IMR-90 (cell line): ENCODE measurements at regions not wholly inside any gene's neighbourhood (a gene's known extent, or its start where the extent isn't known, plus 50 kb on each side); places are given as distances from the start of the nearest gene placed in this dataset.

ENCODE experiments used
- ATAC-seq: fragments of 200-7000 bp; cut with Tn5 transposase; 2 replicates; pipeline ENCODE4 v1.9.1; 2020; ENCODE audit warnings: low read depth, mild to moderate bottlenecking, moderate library complexity
- BruUV-seq: library from RNA; stranded (reverse); fragments of 400-500 nt; replicated peaks from 2 replicates; lab custom pipeline; 2021; lab: Mats Ljungman, UMichigan
- CTCF ChIA-PET: fragments of 300-600 bp; formaldehyde crosslinking; extraction: SDS; loops from one replicate; lab custom pipeline; 2021; ENCODE audit warnings: antibody characterized with exemption; lab: Yijun Ruan, JAX
- POLR2A ChIA-PET: fragments of 300-600 bp; sonication (Branson Sonifier 250); formaldehyde crosslinking; loops from one replicate; lab custom pipeline; 2022; ENCODE audit warnings: antibody characterized with exemption; ENCODE audit not compliant: unreplicated experiment; lab: Charles Lee
- DNase-seq: peaks from one replicate; pipeline ENCODE4 v3.0.0; 2013
- H2AFZ ChIP-seq: replicated peaks from 2 replicates; pipeline ENCODE3; 2013; ENCODE audit warnings: low read length, mild to moderate bottlenecking; ENCODE audit not compliant: poor library complexity
- H2AK5ac ChIP-seq: 2 replicates; pipeline ENCODE4 v1.6.1; 2013; ENCODE audit warnings: low read depth, low read length, inconsistent platforms
- H2AK9ac ChIP-seq: replicated peaks from 2 replicates; pipeline ENCODE3; 2013; ENCODE audit warnings: mild to moderate bottlenecking, low read depth, low read length, moderate library complexity; ENCODE audit not compliant: poor library complexity
- H2BK120ac ChIP-seq: 2 replicates; pipeline ENCODE4 v1.6.1; 2013; ENCODE audit warnings: low read depth, low read length, inconsistent platforms
- H2BK15ac ChIP-seq: 3 replicates; pipeline ENCODE4 v1.6.1; 2013; ENCODE audit warnings: low read depth, low read length, inconsistent platforms
- H2BK20ac ChIP-seq: 2 replicates; pipeline ENCODE4 v1.6.1; 2013; ENCODE audit warnings: low read depth, mild to moderate bottlenecking, inconsistent platforms, low read length, moderate library complexity
- H2BK5ac ChIP-seq: 2 replicates; pipeline ENCODE4 v1.6.1; 2013; ENCODE audit warnings: mild to moderate bottlenecking, low read depth, low read length, inconsistent platforms; ENCODE audit not compliant: poor library complexity, severe bottlenecking
- H3K14ac ChIP-seq: replicated peaks from 2 replicates; pipeline ENCODE4 v1.6.1; 2013; ENCODE audit warnings: low read depth, low read length, inconsistent platforms
- H3K18ac ChIP-seq: 2 replicates; pipeline ENCODE4 v1.6.1; 2013; ENCODE audit warnings: low read depth, low read length, control low read depth
- H3K23ac ChIP-seq: 2 replicates; pipeline ENCODE4 v1.6.1; 2013; ENCODE audit warnings: low read depth, low read length, inconsistent platforms
- H3K27ac ChIP-seq: 2 replicates; pipeline ENCODE4 v1.5.1; 2013; ENCODE audit warnings: mild to moderate bottlenecking, control low read depth, low read length; ENCODE audit not compliant: insufficient read depth
- H3K27me3 ChIP-seq: 2 replicates; pipeline ENCODE4 v1.6.1; 2013; ENCODE audit warnings: low read length; ENCODE audit not compliant: control insufficient read depth, insufficient read depth
- H3K36me3 ChIP-seq: 2 replicates; pipeline ENCODE4 v1.6.1; 2013; ENCODE audit warnings: low read length, mixed read lengths; ENCODE audit not compliant: control insufficient read depth, insufficient read depth
- H3K4ac ChIP-seq: 2 replicates; pipeline ENCODE4 v1.6.1; 2013; ENCODE audit warnings: low read depth, low read length, inconsistent platforms
- H3K4me1 ChIP-seq: 2 replicates; pipeline ENCODE4 v1.6.1; 2013; ENCODE audit warnings: low read length, mixed read lengths; ENCODE audit not compliant: control insufficient read depth, insufficient read depth
- H3K4me2 ChIP-seq: 2 replicates; pipeline ENCODE4 v1.6.1; 2013; ENCODE audit warnings: low read depth, mild to moderate bottlenecking, control low read depth, low read length, moderate library complexity
- H3K4me3 ChIP-seq: 2 replicates; pipeline ENCODE4 v1.5.1; 2013; ENCODE audit warnings: low read depth, mild to moderate bottlenecking, control low read depth, low read length, moderate library complexity; ENCODE audit not compliant: insufficient read depth
- H3K56ac ChIP-seq: 2 replicates; pipeline ENCODE4 v1.6.1; 2013; ENCODE audit warnings: low read length, inconsistent platforms; ENCODE audit not compliant: insufficient read depth; ENCODE audit errors: extremely low read depth
- H3K79me1 ChIP-seq, 2 experiments: 2 replicates each; pipeline ENCODE4 v1.6.1; 2013; ENCODE audit warnings: low read length in 2 of 2, inconsistent platforms in 1 of 2, low read depth in 1 of 2
- H3K9ac ChIP-seq: 2 replicates; pipeline ENCODE4 v1.6.1; 2013; ENCODE audit warnings: low read depth, low read length, control low read depth
- H3K9me1 ChIP-seq: 2 replicates; pipeline ENCODE4 v1.6.1; 2013; ENCODE audit warnings: low read length, inconsistent platforms; ENCODE audit not compliant: insufficient read depth
- H3K9me3 ChIP-seq: 2 replicates; pipeline ENCODE4 v1.6.1; 2013; ENCODE audit warnings: low read length; ENCODE audit not compliant: control insufficient read depth, insufficient read depth
- H4K20me1 ChIP-seq: 2 replicates; pipeline ENCODE4 v1.6.1; 2013; ENCODE audit warnings: low read length, inconsistent platforms; ENCODE audit not compliant: insufficient read depth
- H4K5ac ChIP-seq: 2 replicates; pipeline ENCODE4 v1.6.1; 2013; ENCODE audit warnings: mild to moderate bottlenecking, low read depth, low read length, control low read depth
- H4K8ac ChIP-seq, 2 experiments: 2 replicates each; pipeline ENCODE4 v1.6.1; 2013; ENCODE audit warnings: low read depth in 2 of 2, low read length in 2 of 2, control low read depth in 1 of 2, inconsistent platforms in 1 of 2
- H4K91ac ChIP-seq: 2 replicates; pipeline ENCODE4 v1.6.1; 2013; ENCODE audit warnings: low read depth, low read length, inconsistent platforms; ENCODE audit not compliant: insufficient read depth
- BHLHE40 ChIP-seq: fragments of 150-350 bp; IDR thresholded peaks from 2 replicates; pipeline ENCODE4 v1.6.1; 2016; ENCODE audit warnings: mild to moderate bottlenecking, low read depth, low read length
- CEBPB ChIP-seq: IDR thresholded peaks from 2 replicates; pipeline ENCODE4 v1.6.1; 2012; ENCODE audit warnings: low read depth, low read length, improper control_type of control experiment
- FOS ChIP-seq: fragments of 150-350 bp; IDR thresholded peaks from 2 replicates; pipeline ENCODE4 v1.6.1; 2016; ENCODE audit warnings: low read depth, low read length
- MAFK ChIP-seq: IDR thresholded peaks from 2 replicates; pipeline ENCODE4 v1.6.1; 2012; ENCODE audit warnings: low read depth, low read length, improper control_type of control experiment
- MAZ ChIP-seq: IDR thresholded peaks from 2 replicates; pipeline ENCODE4 v1.6.1; 2012; ENCODE audit warnings: low read depth, mild to moderate bottlenecking, low read length, improper control_type of control experiment, moderate library complexity, borderline replicate concordance
- MXI1 ChIP-seq: IDR thresholded peaks from 2 replicates; pipeline ENCODE4 v1.6.1; 2012; ENCODE audit warnings: low read depth, mild to moderate bottlenecking, low read length, moderate library complexity, borderline replicate concordance
- NFE2L2 ChIP-seq: fragments of 150-350 bp; IDR thresholded peaks from 2 replicates; pipeline ENCODE4 v1.6.1; 2016; ENCODE audit warnings: low read depth, mild to moderate bottlenecking, low read length
- POLR2A ChIP-seq: IDR thresholded peaks from 2 replicates; pipeline ENCODE4 v1.6.1; 2012; ENCODE audit warnings: mild to moderate bottlenecking, low read depth, low read length
- RCOR1 ChIP-seq: IDR thresholded peaks from 2 replicates; pipeline ENCODE4 v1.6.1; 2012; ENCODE audit warnings: mild to moderate bottlenecking, low read length, improper control_type of control experiment; ENCODE audit not compliant: insufficient replicate concordance
- RFX5 ChIP-seq: IDR thresholded peaks from 2 replicates; pipeline ENCODE4 v1.8.0; 2012; ENCODE audit warnings: low read depth, mild to moderate bottlenecking, low read length, moderate library complexity
- WGBS, 2 experiments: methylation state at CpG; one replicate each; pipeline versions ENCODE4 v1.1.5 to v1.1.7; 2013; ENCODE audit warnings: missing lambda C conversion rate in 2 of 2; ENCODE audit not compliant: insufficient read length in 1 of 2; ENCODE audit errors: extremely low coverage in 2 of 2; 5-methylcytosine and 5-hydroxymethylcytosine counted together
- dilution Hi-C: fragments of 300-500 bp; cut with HindIII; formaldehyde crosslinking; loops from one replicate; pipeline ENCODE4 v1.14.3; 2018; ENCODE audit warnings: low sequenced_read_pairs; ENCODE audit not compliant: unreplicated experiment
- in situ Hi-C: fragments of 300-500 bp; cut with MboI; formaldehyde crosslinking; loops from 3 replicates; pipeline ENCODE4 v1.14.3; 2019; ENCODE audit warnings: low sequenced_read_pairs, inconsistent platforms, mixed read lengths
- intact Hi-C: fragments of 100-400 bp; cut with micrococcal nuclease; formaldehyde crosslinking; loops from 2 replicates; pipeline ENCODE4 v1.10.0; 2022
- TF ChIP-seq, protein P1 (sequence below): fragments of 150-350 bp; IDR thresholded peaks from 2 replicates; pipeline ENCODE4 v1.6.1; 2017; ENCODE audit warnings: mild to moderate bottlenecking, antibody characterized with exemption, low read length, low read depth
- TF ChIP-seq, protein P2 (sequence below): conservative IDR thresholded peaks from 2 replicates; pipeline ENCODE4 v1.5.1; 2012; ENCODE audit warnings: mild to moderate bottlenecking, low read depth, low read length, improper control_type of control experiment

- H3K27me3 ChIP-seq = no peaks in the 10 kb centered on the region
- dilution Hi-C loops = no loop called here
- H4K91ac ChIP-seq = no peak overlapping the region
- no peak overlapping the region for H4K8ac ChIP-seq
- H2AK9ac ChIP-seq = no peak overlapping the region
- WGBS, 2 experiments = no CpG with 5 or more reads among the region's 3 CpGs
- POLR2A ChIA-PET = no interaction called here
- intact Hi-C loops = loop anchor here (5.0 to 10.0 kb wide), 2 partner anchors 134 to 421 kb away; no protein-coding TSS in a partner anchor
- no peak overlapping the region for H2BK20ac ChIP-seq
- H3K79me1 ChIP-seq = no peaks in the 10 kb centered on the region
- H3K18ac ChIP-seq = no peak overlapping the region
- H4K5ac ChIP-seq = no peak overlapping the region
- H3K56ac ChIP-seq = no peak overlapping the region
- no peak overlapping the region for H3K4me3 ChIP-seq
- in situ Hi-C loops = no loop called here
- no peaks in the 10 kb centered on the region for H3K4me1 ChIP-seq
- no peak for TF ChIP-seq MAZ
- TF ChIP-seq FOS = no peak
- TF ChIP-seq MXI1 = no peak
- no peak for TF ChIP-seq CEBPB
- no peak for TF ChIP-seq RCOR1
- TF ChIP-seq MAFK = no peak
- TF ChIP-seq RFX5 = no peak
- TF ChIP-seq, protein P1, sequence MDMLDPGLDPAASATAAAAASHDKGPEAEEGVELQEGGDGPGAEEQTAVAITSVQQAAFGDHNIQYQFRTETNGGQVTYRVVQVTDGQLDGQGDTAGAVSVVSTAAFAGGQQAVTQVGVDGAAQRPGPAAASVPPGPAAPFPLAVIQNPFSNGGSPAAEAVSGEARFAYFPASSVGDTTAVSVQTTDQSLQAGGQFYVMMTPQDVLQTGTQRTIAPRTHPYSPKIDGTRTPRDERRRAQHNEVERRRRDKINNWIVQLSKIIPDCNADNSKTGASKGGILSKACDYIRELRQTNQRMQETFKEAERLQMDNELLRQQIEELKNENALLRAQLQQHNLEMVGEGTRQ = no peak
- no peak for TF ChIP-seq BHLHE40
- TF ChIP-seq NFE2L2 = no peak
- no peak for TF ChIP-seq POLR2A
- TF ChIP-seq, protein P2, sequence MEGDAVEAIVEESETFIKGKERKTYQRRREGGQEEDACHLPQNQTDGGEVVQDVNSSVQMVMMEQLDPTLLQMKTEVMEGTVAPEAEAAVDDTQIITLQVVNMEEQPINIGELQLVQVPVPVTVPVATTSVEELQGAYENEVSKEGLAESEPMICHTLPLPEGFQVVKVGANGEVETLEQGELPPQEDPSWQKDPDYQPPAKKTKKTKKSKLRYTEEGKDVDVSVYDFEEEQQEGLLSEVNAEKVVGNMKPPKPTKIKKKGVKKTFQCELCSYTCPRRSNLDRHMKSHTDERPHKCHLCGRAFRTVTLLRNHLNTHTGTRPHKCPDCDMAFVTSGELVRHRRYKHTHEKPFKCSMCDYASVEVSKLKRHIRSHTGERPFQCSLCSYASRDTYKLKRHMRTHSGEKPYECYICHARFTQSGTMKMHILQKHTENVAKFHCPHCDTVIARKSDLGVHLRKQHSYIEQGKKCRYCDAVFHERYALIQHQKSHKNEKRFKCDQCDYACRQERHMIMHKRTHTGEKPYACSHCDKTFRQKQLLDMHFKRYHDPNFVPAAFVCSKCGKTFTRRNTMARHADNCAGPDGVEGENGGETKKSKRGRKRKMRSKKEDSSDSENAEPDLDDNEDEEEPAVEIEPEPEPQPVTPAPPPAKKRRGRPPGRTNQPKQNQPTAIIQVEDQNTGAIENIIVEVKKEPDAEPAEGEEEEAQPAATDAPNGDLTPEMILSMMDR = no peak
- ATAC-seq (no peak), DNase-seq (no peak)
- H4K20me1 ChIP-seq = no peaks in the 10 kb centered on the region
- BruUV-seq = no TSS peak
- H3K36me3 ChIP-seq = no peaks in the 10 kb centered on the region
- no peak overlapping the region for H3K23ac ChIP-seq
- H3K9me1 ChIP-seq = no peaks in the 10 kb centered on the region
- H2BK15ac ChIP-seq = no peak overlapping the region
- CTCF ChIA-PET = no interaction called here
- H2AFZ ChIP-seq = no peak overlapping the region
- no peak overlapping the region for H2BK5ac ChIP-seq
- H3K14ac ChIP-seq = no peak overlapping the region
- H3K4me2 ChIP-seq = no peak overlapping the region
- H2AK5ac ChIP-seq = no peak overlapping the region
- H3K9ac ChIP-seq = no peak overlapping the region
- no peak overlapping the region for H2BK120ac ChIP-seq
- no peaks in the 10 kb centered on the region for H3K9me3 ChIP-seq
- H3K27ac ChIP-seq = no peak overlapping the region
- H3K4ac ChIP-seq = no peak overlapping the region
These were observed 120.2 kb upstream of the ARRDC3 start for GRCh38 chr5:91503321-91503720.
